ENCODE measurements at regions not wholly inside any gene's neighbourhood (a gene's known extent, or its start where the extent isn't known, plus 50 kb on each side); places are given as distances from the start of the nearest gene placed in this dataset.

DNA sequence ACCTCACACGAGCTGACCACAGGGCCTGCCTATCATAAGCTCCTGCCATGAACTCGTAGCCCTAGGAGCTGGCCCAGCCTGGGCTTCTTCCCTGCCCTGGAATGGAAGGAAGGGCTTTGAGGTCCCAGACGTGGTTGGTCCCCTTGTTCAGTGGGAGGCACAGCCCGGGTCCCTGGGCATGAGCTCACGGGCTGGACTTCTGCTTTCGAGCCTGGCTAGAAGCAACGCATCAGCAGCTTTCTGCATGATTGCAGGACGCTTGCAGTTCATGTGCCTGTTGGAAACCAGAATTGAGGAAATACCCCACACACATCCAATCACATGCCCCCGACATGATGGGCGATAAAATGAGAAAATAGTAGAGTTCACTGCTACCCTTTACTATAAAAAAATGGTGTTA, 293.3 kb downstream of the MAF start:
- no peak for TF ChIP-seq POLR2A (IDR thresholded peaks at IDR 0.05)
- TF ChIP-seq, protein P1, sequence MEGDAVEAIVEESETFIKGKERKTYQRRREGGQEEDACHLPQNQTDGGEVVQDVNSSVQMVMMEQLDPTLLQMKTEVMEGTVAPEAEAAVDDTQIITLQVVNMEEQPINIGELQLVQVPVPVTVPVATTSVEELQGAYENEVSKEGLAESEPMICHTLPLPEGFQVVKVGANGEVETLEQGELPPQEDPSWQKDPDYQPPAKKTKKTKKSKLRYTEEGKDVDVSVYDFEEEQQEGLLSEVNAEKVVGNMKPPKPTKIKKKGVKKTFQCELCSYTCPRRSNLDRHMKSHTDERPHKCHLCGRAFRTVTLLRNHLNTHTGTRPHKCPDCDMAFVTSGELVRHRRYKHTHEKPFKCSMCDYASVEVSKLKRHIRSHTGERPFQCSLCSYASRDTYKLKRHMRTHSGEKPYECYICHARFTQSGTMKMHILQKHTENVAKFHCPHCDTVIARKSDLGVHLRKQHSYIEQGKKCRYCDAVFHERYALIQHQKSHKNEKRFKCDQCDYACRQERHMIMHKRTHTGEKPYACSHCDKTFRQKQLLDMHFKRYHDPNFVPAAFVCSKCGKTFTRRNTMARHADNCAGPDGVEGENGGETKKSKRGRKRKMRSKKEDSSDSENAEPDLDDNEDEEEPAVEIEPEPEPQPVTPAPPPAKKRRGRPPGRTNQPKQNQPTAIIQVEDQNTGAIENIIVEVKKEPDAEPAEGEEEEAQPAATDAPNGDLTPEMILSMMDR (IDR thresholded peaks at IDR 0.05) = no peak

Measured in adrenal gland (tissue), 5 donors.